ENCODE measurements at regions not wholly inside any gene's neighbourhood (a gene's known extent, or its start where the extent isn't known, plus 50 kb on each side); places are given as distances from the start of the nearest gene placed in this dataset.

GRCh38 chr15:88365124-88365523, 102.1 kb downstream of the MRPL46 start:
- Mint-ChIP-seq H3K9me3 (peaks cover 9% of the 10 kb centered on the region), H3K27me3 (ENCODE audit: low read depth) (peaks cover 19% of the 10 kb centered on the region), H3K4me1 (peaks cover 6% of the 10 kb centered on the region), H3K27ac (no peak overlapping the region), H3K4me3 (no peak overlapping the region), H3K36me3 (no peaks in the 10 kb centered on the region)
- DNase-seq (ENCODE audit: low spot score) (no peak), ATAC-seq (no peak)
- CTCF ChIA-PET, result interaction anchor here (1.0 kb wide), 1 partner anchor 70 kb away, joined by 7 read pairs; no protein-coding TSS in a partner anchor
- TF ChIP-seq FOXJ3 (CRISPR knock-in tag; IDR thresholded peaks at IDR 0.05; ENCODE audit: borderline replicate concordance) (no peak), ZNF396 (CRISPR knock-in tag; IDR thresholded peaks at IDR 0.05; ENCODE audit: borderline replicate concordance) (no peak), JUN (CRISPR knock-in tag; IDR thresholded peaks at IDR 0.05) (no peak), TP53 (CRISPR knock-in tag; IDR thresholded peaks at IDR 0.05) (no peak), SP1 (CRISPR knock-in tag; conservative IDR thresholded peaks at IDR 0.05) (no peak), OVOL2 (CRISPR knock-in tag; IDR thresholded peaks at IDR 0.05; ENCODE audit: borderline replicate concordance) (no peak), E2F1 (CRISPR knock-in tag; IDR thresholded peaks at IDR 0.05) (no peak), USF1 (CRISPR knock-in tag; IDR thresholded peaks at IDR 0.05) (no peak), ZSCAN18 (CRISPR knock-in tag; IDR thresholded peaks at IDR 0.05) (no peak), AR (CRISPR knock-in tag; IDR thresholded peaks at IDR 0.05) (no peak), ESRRA (CRISPR knock-in tag; IDR thresholded peaks at IDR 0.05; ENCODE audit: borderline replicate concordance) (no peak), CTCF (IDR thresholded peaks at IDR 0.05) (no peak), HMGXB4 (CRISPR knock-in tag; IDR thresholded peaks at IDR 0.05) (no peak), ETV6 (CRISPR knock-in tag; IDR thresholded peaks at IDR 0.05) (no peak), ELF4 (CRISPR knock-in tag; IDR thresholded peaks at IDR 0.05; ENCODE audit: low read depth) (no peak), CBFB (CRISPR knock-in tag; IDR thresholded peaks at IDR 0.05; ENCODE audit: low read depth) (no peak), TEAD4 (CRISPR knock-in tag; IDR thresholded peaks at IDR 0.05) (no peak), ZNF425 (CRISPR knock-in tag; conservative IDR thresholded peaks at IDR 0.05) (no peak), JAZF1 (CRISPR knock-in tag; IDR thresholded peaks at IDR 0.05) (no peak)
- POLR2A ChIA-PET, result no interaction called here

Measured in WTC11 (cell line).